Neural cell (in vitro differentiated cells): ENCODE measurements at regions not wholly inside any gene's neighbourhood (a gene's known extent, or its start where the extent isn't known, plus 50 kb on each side); places are given as distances from the start of the nearest gene placed in this dataset.

ENCODE experiments used
- H2AFZ ChIP-seq: fragments of 200-600, 300-800 bp; sonication (generic), shearing (Covaris generic); 2 replicates; pipeline ENCODE4 v1.6.0; 2014; ENCODE audit warnings: low read depth, mild to moderate bottlenecking, antibody characterized with exemption, low read length, moderate library complexity
- H3F3A ChIP-seq: fragments of 200-600 bp; shearing (Covaris generic); 2 replicates; pipeline ENCODE4 v1.6.1; 2016; ENCODE audit warnings: mild to moderate bottlenecking, moderate library complexity, mixed read lengths, antibody characterized with exemption, low read length; ENCODE audit not compliant: insufficient read depth, poor library complexity, severe bottlenecking
- H3K27ac ChIP-seq: fragments of 200-600, 300-800 bp; sonication (generic), shearing (Covaris generic); 2 replicates; pipeline ENCODE4 v1.5.1; 2014; ENCODE audit warnings: mild to moderate bottlenecking, low read length, moderate library complexity
- H3K27me3 ChIP-seq: fragments of 300-800, 200-600 bp; sonication (generic), shearing (Covaris generic); 2 replicates; pipeline ENCODE4 v1.6.0; 2014; ENCODE audit warnings: mild to moderate bottlenecking, low read depth, low read length, moderate library complexity; ENCODE audit not compliant: insufficient read depth
- H3K36me3 ChIP-seq: fragments of 300-800, 200-600 bp; sonication (generic), shearing (Covaris generic); 2 replicates; pipeline ENCODE4 v1.5.1; 2014; ENCODE audit warnings: mild to moderate bottlenecking, antibody characterized with exemption, low read length, moderate library complexity; ENCODE audit not compliant: insufficient read depth
- H3K4me2 ChIP-seq: fragments of 300-800, 200-600 bp; sonication (generic), shearing (Covaris generic); 2 replicates; pipeline ENCODE4 v1.6.0; 2014; ENCODE audit warnings: mild to moderate bottlenecking, low read length
- H3K4me3 ChIP-seq: fragments of 300-800, 200-600 bp; sonication (generic), shearing (Covaris generic); 2 replicates; pipeline ENCODE4 v1.5.1; 2014; ENCODE audit warnings: mild to moderate bottlenecking, low read length, moderate library complexity
- H3K79me2 ChIP-seq: fragments of 200-600 bp; shearing (Covaris generic); replicated peaks from 2 replicates; pipeline ENCODE4 v1.6.0; 2014; ENCODE audit warnings: mild to moderate bottlenecking, low read length, moderate library complexity; ENCODE audit not compliant: insufficient read depth
- H3K9ac ChIP-seq: fragments of 300-800, 200-600 bp; sonication (generic), shearing (Covaris generic); 2 replicates; pipeline ENCODE4 v1.6.1; 2016; ENCODE audit warnings: mild to moderate bottlenecking, low read length, mixed read lengths
- H3K9me2 ChIP-seq: fragments of 200-600 bp; shearing (Covaris generic); 2 replicates; pipeline ENCODE4 v1.6.1; 2016; ENCODE audit warnings: mild to moderate bottlenecking, low read length, mixed read lengths; ENCODE audit not compliant: insufficient read depth
- H3K9me3 ChIP-seq: fragments of 200-600, 300-800 bp; sonication (generic), shearing (Covaris generic); 2 replicates; pipeline ENCODE4 v1.6.1; 2016; ENCODE audit warnings: mild to moderate bottlenecking, mixed run types, low read length, moderate library complexity, mixed read lengths
- H4K20me1 ChIP-seq: fragments of 200-600 bp; shearing (Covaris generic); 2 replicates; pipeline ENCODE4 v1.6.1; 2016; ENCODE audit warnings: mild to moderate bottlenecking, mixed run types; ENCODE audit not compliant: insufficient read depth
- CTCF ChIP-seq: fragments of 450-650 bp; IDR thresholded peaks from 2 replicates; pipeline ENCODE4 v1.5.1; 2014; ENCODE audit warnings: antibody characterized with exemption, mild to moderate bottlenecking, moderate library complexity; ENCODE audit not compliant: poor library complexity, severe bottlenecking
- EP300 ChIP-seq: fragments of 450-650 bp; conservative IDR thresholded peaks from 2 replicates; pipeline ENCODE4 v1.6.1; 2014; ENCODE audit warnings: antibody characterized with exemption, mild to moderate bottlenecking, moderate library complexity; ENCODE audit not compliant: poor library complexity, severe bottlenecking
- EZH2 ChIP-seq: fragments of 200-600, 300-800 bp; shearing (Covaris generic), sonication (generic); IDR thresholded peaks from 2 replicates; pipeline ENCODE4 v1.6.1; 2014; ENCODE audit warnings: antibody characterized with exemption, low read length, borderline replicate concordance, mild to moderate bottlenecking; ENCODE audit not compliant: insufficient read depth, poor library complexity, severe bottlenecking
- MXI1 ChIP-seq: fragments of 450-650 bp; conservative IDR thresholded peaks from 2 replicates; pipeline ENCODE4 v1.6.1; 2014; ENCODE audit warnings: antibody characterized with exemption, mild to moderate bottlenecking; ENCODE audit not compliant: poor library complexity, severe bottlenecking
- POLR2AphosphoS5 ChIP-seq: IDR thresholded peaks from 2 replicates; pipeline ENCODE4 v1.6.1; 2012
- RAD21 ChIP-seq: fragments of 450-650 bp; conservative IDR thresholded peaks from 2 replicates; pipeline ENCODE4 v1.6.1; 2014; ENCODE audit warnings: antibody characterized with exemption, mild to moderate bottlenecking, moderate library complexity
- REST ChIP-seq: IDR thresholded peaks from 2 replicates; pipeline ENCODE4 v1.6.1; 2012; ENCODE audit warnings: borderline replicate concordance
- SMC3 ChIP-seq: fragments of 450-650 bp; conservative IDR thresholded peaks from 2 replicates; pipeline ENCODE4 v1.6.1; 2014; ENCODE audit warnings: antibody characterized with exemption, mild to moderate bottlenecking, moderate library complexity; ENCODE audit not compliant: poor library complexity
- TAF1 ChIP-seq: IDR thresholded peaks from 2 replicates; pipeline ENCODE4 v1.6.1; 2012; ENCODE audit warnings: low read depth

- peak overlapping the region; percentile 37 for H3K27ac ChIP-seq
- H3K4me3 ChIP-seq, result peak overlapping the region; percentile 10
- TF ChIP-seq SMC3 (no peak), RAD21 (no peak), POLR2AphosphoS5 (no peak), CTCF (no peak), REST (no peak), MXI1 (no peak), EZH2 (no peak), EP300 (no peak), TAF1 (no peak)
- H4K20me1 ChIP-seq, result no peaks in the 10 kb centered on the region
- no peaks in the 10 kb centered on the region for H3K36me3 ChIP-seq
- no peaks in the 10 kb centered on the region for H3K27me3 ChIP-seq
- no peaks in the 10 kb centered on the region for H3K79me2 ChIP-seq
- no peaks in the 10 kb centered on the region for H3K9me3 ChIP-seq
- H3K9ac ChIP-seq, result no peak overlapping the region
- no peak overlapping the region for H2AFZ ChIP-seq
- no peaks in the 10 kb centered on the region for H3F3A ChIP-seq
- H3K9me2 ChIP-seq, result no peaks in the 10 kb centered on the region
- H3K4me2 ChIP-seq, result peak overlapping the region; percentile 3
These were observed 359.9 kb upstream of the FSHR start for GRCh38 chr2:49514201-49514600.

GRCh38 chr2:49490710-49491109, 336.4 kb upstream of the FSHR start:
- Histone ChIP-seq H3K4me3 (no peak overlapping the region), H3K27me3 (no peaks in the 10 kb centered on the region), H2AFZ (no peak overlapping the region), H3K79me2 (no peaks in the 10 kb centered on the region), H3K36me3 (no peaks in the 10 kb centered on the region), H3F3A (no peaks in the 10 kb centered on the region), H3K27ac (no peak overlapping the region), H3K9me3 (no peaks in the 10 kb centered on the region), H3K9me2 (no peaks in the 10 kb centered on the region), H3K9ac (no peak overlapping the region), H4K20me1 (no peaks in the 10 kb centered on the region), H3K4me2 (no peak overlapping the region)
- TF ChIP-seq EZH2 (no peak), MXI1 (no peak), RAD21 (no peak), TAF1 (no peak), EP300 (no peak), REST (no peak)
